ENCODE measurements at regions not wholly inside any gene's neighbourhood (a gene's known extent, or its start where the extent isn't known, plus 50 kb on each side); places are given as distances from the start of the nearest gene placed in this dataset.

DNA sequence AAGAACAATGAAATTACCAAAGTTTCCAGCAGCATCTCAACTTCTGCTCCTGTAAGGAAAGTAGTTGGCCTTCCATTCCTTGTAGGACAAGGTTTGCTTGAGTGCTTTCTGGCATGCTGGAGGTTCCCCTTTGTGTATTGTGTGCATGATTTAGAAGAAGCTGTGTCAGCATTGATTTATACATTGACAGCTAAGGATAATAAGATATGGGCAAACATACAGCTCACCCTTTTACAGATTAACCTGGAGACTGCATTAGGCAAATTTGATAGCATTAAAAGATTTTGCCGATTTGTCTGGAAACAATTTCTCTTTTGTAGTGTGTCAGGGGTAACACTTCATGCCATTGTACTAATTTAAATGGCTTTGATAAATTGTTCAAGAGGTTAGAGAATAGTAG, 221.8 kb upstream of the PACRGL start:
- ChIA-PET POLR2A (no interaction called here), CTCF (ENCODE audit: low intra/inter-chr PET ratio, low total read pairs) (no interaction called here)
- no peak for FAIRE-seq
- TF ChIP-seq ZNF274 (CRISPR knock-in tag; IDR thresholded peaks at IDR 0.05) (no peak), ZNF883 (CRISPR knock-in tag; IDR thresholded peaks at IDR 0.05; ENCODE audit: not compliant biosample characterization) (no peak), KMT2A (CRISPR knock-in tag; IDR thresholded peaks at IDR 0.05) (no peak), TEAD2 (CRISPR knock-in tag; IDR thresholded peaks at IDR 0.05) (no peak), ZNF546 (CRISPR knock-in tag; conservative IDR thresholded peaks at IDR 0.05) (no peak), AHR (CRISPR knock-in tag; IDR thresholded peaks at IDR 0.05) (no peak), ZNF446 (CRISPR knock-in tag; IDR thresholded peaks at IDR 0.05) (no peak), FOXM1 (CRISPR knock-in tag; IDR thresholded peaks at IDR 0.05) (no peak), ZNF567 (CRISPR knock-in tag; IDR thresholded peaks at IDR 0.05; ENCODE audit: borderline replicate concordance) (no peak)
- TF ChIP-seq, protein P1, sequence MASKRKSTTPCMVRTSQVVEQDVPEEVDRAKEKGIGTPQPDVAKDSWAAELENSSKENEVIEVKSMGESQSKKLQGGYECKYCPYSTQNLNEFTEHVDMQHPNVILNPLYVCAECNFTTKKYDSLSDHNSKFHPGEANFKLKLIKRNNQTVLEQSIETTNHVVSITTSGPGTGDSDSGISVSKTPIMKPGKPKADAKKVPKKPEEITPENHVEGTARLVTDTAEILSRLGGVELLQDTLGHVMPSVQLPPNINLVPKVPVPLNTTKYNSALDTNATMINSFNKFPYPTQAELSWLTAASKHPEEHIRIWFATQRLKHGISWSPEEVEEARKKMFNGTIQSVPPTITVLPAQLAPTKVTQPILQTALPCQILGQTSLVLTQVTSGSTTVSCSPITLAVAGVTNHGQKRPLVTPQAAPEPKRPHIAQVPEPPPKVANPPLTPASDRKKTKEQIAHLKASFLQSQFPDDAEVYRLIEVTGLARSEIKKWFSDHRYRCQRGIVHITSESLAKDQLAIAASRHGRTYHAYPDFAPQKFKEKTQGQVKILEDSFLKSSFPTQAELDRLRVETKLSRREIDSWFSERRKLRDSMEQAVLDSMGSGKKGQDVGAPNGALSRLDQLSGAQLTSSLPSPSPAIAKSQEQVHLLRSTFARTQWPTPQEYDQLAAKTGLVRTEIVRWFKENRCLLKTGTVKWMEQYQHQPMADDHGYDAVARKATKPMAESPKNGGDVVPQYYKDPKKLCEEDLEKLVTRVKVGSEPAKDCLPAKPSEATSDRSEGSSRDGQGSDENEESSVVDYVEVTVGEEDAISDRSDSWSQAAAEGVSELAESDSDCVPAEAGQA (IDR thresholded peaks at IDR 0.05; ENCODE audit: low read depth), result no peak
- TF ChIP-seq, protein P1 (CRISPR knock-in tag; IDR thresholded peaks at IDR 0.05; ENCODE audit: borderline replicate concordance), result no peak
- TF ChIP-seq, protein P2, sequence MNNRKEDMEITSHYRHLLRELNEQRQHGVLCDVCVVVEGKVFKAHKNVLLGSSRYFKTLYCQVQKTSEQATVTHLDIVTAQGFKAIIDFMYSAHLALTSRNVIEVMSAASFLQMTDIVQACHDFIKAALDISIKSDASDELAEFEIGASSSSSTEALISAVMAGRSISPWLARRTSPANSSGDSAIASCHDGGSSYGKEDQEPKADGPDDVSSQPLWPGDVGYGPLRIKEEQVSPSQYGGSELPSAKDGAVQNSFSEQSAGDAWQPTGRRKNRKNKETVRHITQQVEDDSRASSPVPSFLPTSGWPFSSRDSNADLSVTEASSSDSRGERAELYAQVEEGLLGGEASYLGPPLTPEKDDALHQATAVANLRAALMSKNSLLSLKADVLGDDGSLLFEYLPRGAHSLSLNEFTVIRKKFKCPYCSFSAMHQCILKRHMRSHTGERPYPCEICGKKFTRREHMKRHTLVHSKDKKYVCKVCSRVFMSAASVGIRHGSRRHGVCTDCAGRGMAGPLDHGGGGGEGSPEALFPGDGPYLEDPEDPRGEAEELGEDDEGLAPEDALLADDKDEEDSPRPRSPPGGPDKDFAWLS (CRISPR knock-in tag; IDR thresholded peaks at IDR 0.05; ENCODE audit: borderline replicate concordance), result no peak
- TF ChIP-seq, protein P3, sequence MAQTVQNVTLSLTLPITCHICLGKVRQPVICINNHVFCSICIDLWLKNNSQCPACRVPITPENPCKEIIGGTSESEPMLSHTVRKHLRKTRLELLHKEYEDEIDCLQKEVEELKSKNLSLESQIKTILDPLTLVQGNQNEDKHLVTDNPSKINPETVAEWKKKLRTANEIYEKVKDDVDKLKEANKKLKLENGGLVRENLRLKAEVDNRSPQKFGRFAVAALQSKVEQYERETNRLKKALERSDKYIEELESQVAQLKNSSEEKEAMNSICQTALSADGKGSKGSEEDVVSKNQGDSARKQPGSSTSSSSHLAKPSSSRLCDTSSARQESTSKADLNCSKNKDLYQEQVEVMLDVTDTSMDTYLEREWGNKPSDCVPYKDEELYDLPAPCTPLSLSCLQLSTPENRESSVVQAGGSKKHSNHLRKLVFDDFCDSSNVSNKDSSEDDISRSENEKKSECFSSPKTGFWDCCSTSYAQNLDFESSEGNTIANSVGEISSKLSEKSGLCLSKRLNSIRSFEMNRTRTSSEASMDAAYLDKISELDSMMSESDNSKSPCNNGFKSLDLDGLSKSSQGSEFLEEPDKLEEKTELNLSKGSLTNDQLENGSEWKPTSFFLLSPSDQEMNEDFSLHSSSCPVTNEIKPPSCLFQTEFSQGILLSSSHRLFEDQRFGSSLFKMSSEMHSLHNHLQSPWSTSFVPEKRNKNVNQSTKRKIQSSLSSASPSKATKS (CRISPR knock-in tag; IDR thresholded peaks at IDR 0.05), result no peak

More for the DNA sequence above, 221.8 kb upstream of the PACRGL start:
- ATAC-seq (no peak), DNase-seq (ENCODE audit: low spot score) (no peak)
- H3K79me2 ChIP-seq (ENCODE audit: insufficient read depth, low read length), result no peaks in the 10 kb centered on the region
- no peak overlapping the region for H3K4me2 ChIP-seq (ENCODE audit: low read depth, low read length)
- in situ Hi-C loops (cut with HindIII; ENCODE audit: extremely low pct_ligation_motif_present, low pct_unique_long_range_greater_than_20kb) (no loop called here), intact Hi-C loops (cut with micrococcal nuclease; ENCODE audit: unreplicated experiment) (no loop called here)
- H3K4me1 ChIP-seq (ENCODE audit: insufficient read depth, low read length), result no peaks in the 10 kb centered on the region
- H4K20me1 ChIP-seq (ENCODE audit: insufficient read depth, low read length), result no peaks in the 10 kb centered on the region
- H3K9ac ChIP-seq (ENCODE audit: insufficient read depth, low read depth, low read length), result no peak overlapping the region
- 0% methylated on average over 1 of the region's 1 CpG for WGBS (ENCODE audit: low lambda C conversion rate)
- BruUV-seq (replicated peaks), result no TSS peak
- no peaks in the 10 kb centered on the region for H3K9me3 ChIP-seq (ENCODE audit: low read length)
- no peaks in the 10 kb centered on the region for H3K27me3 ChIP-seq (ENCODE audit: control insufficient read depth in 1 of 2, insufficient read depth in 2 of 2, low read length in 2 of 2)
- no peak overlapping the region for H2AFZ ChIP-seq (ENCODE audit: low read length)
- H3K27ac ChIP-seq (ENCODE audit: extremely low read length, insufficient read depth, low read length), result no peak overlapping the region
- no peaks in the 10 kb centered on the region for H3K36me3 ChIP-seq (replicated peaks in 1 of 2; ENCODE audit: control insufficient read depth in 1 of 2, insufficient read depth in 2 of 2, low read length in 2 of 2)
- H3K4me3 ChIP-seq (replicated peaks in 1 of 3; ENCODE audit: insufficient read depth in 1 of 3, low read depth in 2 of 3, low read length in 3 of 3), result no peak overlapping the region
